HG03460 (cell line): ENCODE measurements at regions not wholly inside any gene's neighbourhood (a gene's known extent, or its start where the extent isn't known, plus 50 kb on each side); places are given as distances from the start of the nearest gene placed in this dataset.

Experiments used
- ATAC-seq: cut with Tn5 transposase; IDR thresholded peaks from one replicate; pipeline ENCODE4 v1.9.1; 2021; ENCODE audit not compliant: unreplicated experiment

- no peak for ATAC-seq
These were observed 84.8 kb upstream of the RNF217 start for GRCh38 chr6:124877468-124877867.

GRCh38 chr6:124879110-124879991 lies 82.9 kb upstream of the RNF217 start:
- no peak for ATAC-seq

- ATAC-seq, result no peak
These were observed 82.3 kb upstream of the RNF217 start for GRCh38 chr6:124879992-124880355.

- ATAC-seq, result peak; percentile 66
These were observed 80.2 kb upstream of the RNF217 start for GRCh38 chr6:124881898-124882578.

- ATAC-seq, result no peak
These were observed 79.5 kb upstream of the RNF217 start for GRCh38 chr6:124882579-124883393.

GRCh38 chr6:124885171-124885570 lies 77.1 kb upstream of the RNF217 start:
- ATAC-seq, result no peak

- ATAC-seq, result peak; percentile 35
These were observed 74.2 kb upstream of the RNF217 start for GRCh38 chr6:124887872-124888580.

- peak; percentile 56 for ATAC-seq
These were observed 73.5 kb upstream of the RNF217 start for GRCh38 chr6:124888581-124889371.

GRCh38 chr6:124901084-124901483 lies 61.2 kb upstream of the RNF217 start:
- ATAC-seq, result no peak

GRCh38 chr6:124903797-124904196 lies 58.4 kb upstream of the RNF217 start:
- ATAC-seq, result no peak

GRCh38 chr6:124907596-124907995 lies 54.6 kb upstream of the RNF217 start:
- no peak for ATAC-seq
